ENCODE measurements at regions not wholly inside any gene's neighbourhood (a gene's known extent, or its start where the extent isn't known, plus 50 kb on each side); places are given as distances from the start of the nearest gene placed in this dataset.

DNA sequence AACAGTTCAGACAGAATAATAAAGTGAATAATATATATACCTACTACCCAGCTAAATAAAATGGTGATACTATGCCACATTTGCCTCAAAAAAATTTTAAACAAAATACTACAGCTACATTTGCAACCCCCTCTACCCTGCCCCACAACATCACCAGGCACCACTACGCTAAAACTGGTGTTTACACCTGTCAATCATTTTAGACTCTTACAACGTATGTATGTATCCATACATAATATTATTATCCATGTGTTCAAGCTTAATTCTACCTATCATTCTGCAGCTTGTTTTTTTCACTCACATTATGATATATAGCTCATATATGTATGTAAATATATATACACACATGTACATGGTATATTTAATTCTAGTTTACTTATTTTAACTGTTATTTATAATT lies 62.5 kb downstream of the NIBAN1 start:
- POLR2A ChIA-PET, result interaction anchor here (0.5 to 2.4 kb wide), 8 partner anchors 9 to 313 kb away, joined by 3 to 9 read pairs (median 3); no protein-coding TSS in a partner anchor
- no peaks in the 10 kb centered on the region for H3K9me3 Mint-ChIP-seq (ENCODE audit: unreplicated experiment)

DNA sequence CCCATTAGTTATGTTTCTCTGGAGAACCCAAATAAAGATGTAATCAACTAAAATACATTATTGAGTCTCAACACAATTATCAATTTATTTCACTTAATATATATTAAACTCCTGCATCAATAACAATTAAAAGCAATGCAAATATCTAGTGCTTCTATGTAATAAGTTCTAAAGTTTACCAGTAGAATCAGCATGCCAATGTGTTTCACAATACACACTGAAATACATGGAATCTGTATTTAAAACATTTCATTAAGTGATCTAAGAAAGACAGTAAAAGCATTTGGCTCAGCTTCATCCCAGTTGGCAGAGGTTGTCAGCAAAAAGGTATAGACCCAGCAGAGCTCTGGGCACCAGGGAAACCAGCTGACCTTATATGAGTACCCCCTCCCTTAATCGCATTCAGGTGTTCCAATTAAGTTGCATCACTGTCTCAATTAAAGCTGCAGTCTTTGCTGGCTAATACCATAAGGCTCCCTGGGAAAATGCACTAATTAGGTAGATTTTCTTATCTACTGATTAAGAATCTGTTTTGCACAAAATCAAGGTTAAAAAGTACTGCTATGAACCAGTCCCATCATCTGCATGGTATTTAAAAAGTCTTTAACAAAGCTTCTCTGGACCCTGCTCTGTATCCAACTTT lies 63.1 kb downstream of the NIBAN1 start:
- H3K27ac Mint-ChIP-seq (ENCODE audit: low read depth, unreplicated experiment), result no peak overlapping the region
- H3K4me3 Mint-ChIP-seq (ENCODE audit: unreplicated experiment), result no peak overlapping the region
- BruUV-seq (replicated peaks), result no TSS peak
- ChIA-PET CTCF (interaction anchor here (0.7 to 1.8 kb wide), 3 partner anchors 19 to 102 kb away, joined by 3 to 6 read pairs (median 3); no protein-coding TSS in a partner anchor), POLR2A (interaction anchor here (0.5 to 2.4 kb wide), 10 partner anchors 9 to 530 kb away, joined by 3 to 9 read pairs (median 3); no protein-coding TSS in a partner anchor)
- intact Hi-C loops (cut with micrococcal nuclease), result no loop called here
- H3K4me1 Mint-ChIP-seq (ENCODE audit: insufficient read depth, unreplicated experiment), result no peaks in the 10 kb centered on the region
- no peak for DNase-seq (ENCODE audit: unreplicated experiment)
- no peaks in the 10 kb centered on the region for H3K36me3 Mint-ChIP-seq (ENCODE audit: insufficient read depth, unreplicated experiment)
- peaks cover 56% of the 10 kb centered on the region for H3K27me3 Mint-ChIP-seq (ENCODE audit: insufficient read depth, unreplicated experiment)
- TF ChIP-seq CTCF (IDR thresholded peaks at IDR 0.05; ENCODE audit: unreplicated experiment), result no peak
- H3K9me3 Mint-ChIP-seq (ENCODE audit: unreplicated experiment), result no peaks in the 10 kb centered on the region

More for the DNA sequence above, 62.5 kb downstream of the NIBAN1 start:
- intact Hi-C loops (cut with micrococcal nuclease), result no loop called here
- no peak overlapping the region for H3K4me3 Mint-ChIP-seq (ENCODE audit: unreplicated experiment)
- H3K36me3 Mint-ChIP-seq (ENCODE audit: insufficient read depth, unreplicated experiment), result no peaks in the 10 kb centered on the region
- DNase-seq (ENCODE audit: unreplicated experiment), result no peak
- no peak overlapping the region for H3K27ac Mint-ChIP-seq (ENCODE audit: low read depth, unreplicated experiment)
- BruUV-seq (replicated peaks), result no TSS peak
- peaks cover 56% of the 10 kb centered on the region for H3K27me3 Mint-ChIP-seq (ENCODE audit: insufficient read depth, unreplicated experiment)
- CTCF ChIA-PET, result interaction anchor here (0.5 to 1.8 kb wide), 5 partner anchors 19 to 769 kb away, joined by 3 to 6 read pairs (median 3); no protein-coding TSS in a partner anchor
- H3K4me1 Mint-ChIP-seq (ENCODE audit: insufficient read depth, unreplicated experiment), result no peaks in the 10 kb centered on the region
- TF ChIP-seq CTCF (IDR thresholded peaks at IDR 0.05; ENCODE audit: unreplicated experiment), result no peak

GRCh38 chr1:184910691-184911091 lies 63.6 kb downstream of the NIBAN1 start:
- no TSS peak for BruUV-seq (replicated peaks)
- no peak for TF ChIP-seq CTCF (IDR thresholded peaks at IDR 0.05; ENCODE audit: unreplicated experiment)
- POLR2A ChIA-PET, result interaction anchor here (0.5 to 2.4 kb wide), 5 partner anchors 18 to 530 kb away, joined by 3 to 9 read pairs (median 4); no protein-coding TSS in a partner anchor
- DNase-seq (ENCODE audit: unreplicated experiment), result peak; percentile 70
- CTCF ChIA-PET, result interaction anchor here (1.1 to 1.8 kb wide), 2 partner anchors 18 to 31 kb away, joined by 3 to 6 read pairs; no protein-coding TSS in a partner anchor
- intact Hi-C loops (cut with micrococcal nuclease), result no loop called here
- no peak overlapping the region for H3K4me3 Mint-ChIP-seq (ENCODE audit: unreplicated experiment)
- H3K4me1 Mint-ChIP-seq (ENCODE audit: insufficient read depth, unreplicated experiment), result peaks cover under 1% of the 10 kb centered on the region
- H3K36me3 Mint-ChIP-seq (ENCODE audit: insufficient read depth, unreplicated experiment), result no peaks in the 10 kb centered on the region
- no peaks in the 10 kb centered on the region for H3K9me3 Mint-ChIP-seq (ENCODE audit: unreplicated experiment)
- no peak overlapping the region for H3K27ac Mint-ChIP-seq (ENCODE audit: low read depth, unreplicated experiment)
- peaks cover 56% of the 10 kb centered on the region for H3K27me3 Mint-ChIP-seq (ENCODE audit: insufficient read depth, unreplicated experiment)

DNA sequence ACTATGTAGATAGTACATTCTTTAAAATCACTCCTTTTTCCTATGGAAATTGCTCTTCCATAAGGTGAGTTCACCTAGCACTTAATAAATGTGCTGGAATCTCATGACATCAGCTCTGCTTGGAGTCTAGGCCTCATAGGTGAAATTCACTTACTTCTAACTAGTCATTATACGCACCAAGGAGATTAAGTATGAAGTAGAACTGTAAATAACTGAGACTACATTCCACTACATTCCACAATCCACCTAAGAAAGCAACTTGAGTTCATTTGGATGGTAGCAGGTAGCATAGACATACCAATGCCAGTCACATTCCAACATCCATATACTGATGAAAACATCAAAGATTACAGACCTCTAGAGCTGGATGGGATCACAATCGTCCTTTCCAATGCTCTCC lies 64.3 kb downstream of the NIBAN1 start:
- intact Hi-C loops (cut with micrococcal nuclease), result no loop called here
- CTCF ChIA-PET, result interaction anchor here (1.5 kb wide), 1 partner anchor 73 kb away, joined by 7 read pairs; no protein-coding TSS in a partner anchor
- Mint-ChIP-seq H3K4me1 (ENCODE audit: insufficient read depth, unreplicated experiment) (peaks cover 8% of the 10 kb centered on the region), H3K27ac (ENCODE audit: low read depth, unreplicated experiment) (no peak overlapping the region), H3K27me3 (ENCODE audit: insufficient read depth, unreplicated experiment) (peaks cover 56% of the 10 kb centered on the region), H3K36me3 (ENCODE audit: insufficient read depth, unreplicated experiment) (no peaks in the 10 kb centered on the region), H3K4me3 (ENCODE audit: unreplicated experiment) (no peak overlapping the region), H3K9me3 (ENCODE audit: unreplicated experiment) (no peaks in the 10 kb centered on the region)
- no peak for DNase-seq (ENCODE audit: unreplicated experiment)
- no TSS peak for BruUV-seq (replicated peaks)
- POLR2A ChIA-PET, result interaction anchor here (0.7 to 2.4 kb wide), 2 partner anchors 17 to 268 kb away, joined by 3 to 9 read pairs; no protein-coding TSS in a partner anchor
- no peak for TF ChIP-seq CTCF (IDR thresholded peaks at IDR 0.05; ENCODE audit: unreplicated experiment)
